Natural killer cell (primary cell): ENCODE measurements at regions not wholly inside any gene's neighbourhood (a gene's known extent, or its start where the extent isn't known, plus 50 kb on each side); places are given as distances from the start of the nearest gene placed in this dataset.

Experiments
- ATAC-seq, 3 donors: fragments of 150-1000 bp in 2 of 3; fragments of 200-7000 bp in 1 of 3; cut with Tn5 transposase; 1 replicate in 1 of 3; 2 replicates in 2 of 3; pipeline ENCODE4 v1.10.0; 2021; ENCODE audit warnings: mild to moderate bottlenecking in 2 of 3, moderate library complexity in 2 of 3
- DNase-seq, 2 donors: peaks; one replicate each; pipeline versions ENCODE4 v3.0.0 to v3.0.0-alpha.2; 2013 to 2021; ENCODE audit warnings: mixed read lengths in 1 of 2
- H3K27ac ChIP-seq: one replicate; pipeline ENCODE4 v1.5.1; 2013; ENCODE audit warnings: mild to moderate bottlenecking, low read length
- H3K27me3 ChIP-seq: one replicate; pipeline ENCODE4 v1.6.1; 2013; ENCODE audit warnings: low read length; ENCODE audit not compliant: control insufficient read depth, insufficient read depth
- H3K36me3 ChIP-seq: one replicate; pipeline ENCODE4 v1.6.1; 2013; ENCODE audit warnings: low read length; ENCODE audit not compliant: control insufficient read depth, insufficient read depth
- H3K4me1 ChIP-seq: one replicate; pipeline ENCODE4 v1.6.1; 2013; ENCODE audit warnings: low read length; ENCODE audit not compliant: control insufficient read depth, insufficient read depth
- H3K4me3 ChIP-seq: one replicate; pipeline ENCODE4 v1.5.1; 2013; ENCODE audit warnings: low read length
- H3K9me3 ChIP-seq: one replicate; pipeline ENCODE4 v1.6.1; 2013; ENCODE audit warnings: low read length; ENCODE audit not compliant: control insufficient read depth, insufficient read depth
- H3K27ac Mint-ChIP-seq, 2 donors: one replicate each; pipeline ENCODE4 v1.8.0; 2022; ENCODE audit warnings: mild to moderate bottlenecking in 2 of 2, mixed read lengths in 2 of 2, moderate library complexity in 1 of 2
- H3K27me3 Mint-ChIP-seq, 2 donors: one replicate each; pipeline ENCODE4 v1.8.0; 2022; ENCODE audit warnings: low read depth in 2 of 2, mixed read lengths in 2 of 2
- H3K36me3 Mint-ChIP-seq: one replicate; pipeline ENCODE4 v1.8.0; 2022; ENCODE audit warnings: mixed read lengths
- H3K4me1 Mint-ChIP-seq, 2 donors: one replicate each; pipeline ENCODE4 v1.8.0; 2022; ENCODE audit warnings: mixed read lengths in 2 of 2
- H3K4me3 Mint-ChIP-seq: one replicate; pipeline ENCODE4 v1.8.0; 2022; ENCODE audit warnings: mild to moderate bottlenecking, moderate library complexity, mixed read lengths
- H3K9me3 Mint-ChIP-seq, 2 donors: one replicate each; pipeline ENCODE4 v1.8.0; 2022; ENCODE audit warnings: mixed read lengths in 2 of 2
- WGBS: methylation state at CpG from one replicate; pipeline ENCODE4 v1.1.7; 2013; ENCODE audit warnings: missing lambda C conversion rate; ENCODE audit not compliant: insufficient coverage; 5-methylcytosine and 5-hydroxymethylcytosine counted together
- intact Hi-C: fragments of 100-400 bp; cut with micrococcal nuclease; formaldehyde crosslinking; loops from one replicate; pipeline ENCODE4 v1.14.2; 2022
- TF ChIP-seq, protein P1 (sequence below): fragments of 200-600 bp; IDR thresholded peaks from one replicate; pipeline ENCODE4 v1.8.0; 2022; ENCODE audit warnings: antibody characterized with exemption

DNA sequence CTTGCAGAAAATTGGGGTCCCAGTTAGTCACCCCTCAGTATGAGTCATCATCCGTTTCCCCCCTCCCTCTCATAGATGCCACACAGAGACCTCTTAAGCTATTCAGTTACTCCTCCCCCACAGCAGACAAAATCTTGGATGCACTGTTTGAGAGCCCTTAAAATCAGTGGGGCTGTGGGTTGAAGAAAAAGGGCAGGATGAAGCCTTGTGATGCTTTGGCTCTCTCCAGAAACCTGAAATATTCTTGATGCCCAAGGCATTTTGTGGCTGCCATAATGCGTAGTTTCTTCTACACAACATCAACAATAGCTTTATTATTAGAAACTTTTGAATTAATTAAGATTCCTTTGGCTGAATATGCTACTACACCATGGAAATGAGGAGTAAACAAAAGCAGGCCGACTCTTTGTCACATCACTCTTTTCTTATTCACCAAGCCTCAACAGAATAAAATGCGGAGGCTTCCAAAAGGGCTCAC, 133.8 kb downstream of the MRPS30 start:
- H3K36me3 ChIP-seq, result no peaks in the 10 kb centered on the region
- Mint-ChIP-seq H3K4me3 (no peak overlapping the region), H3K4me1 (no peaks in the 10 kb centered on the region), H3K27ac (no peak overlapping the region), H3K9me3 (peaks cover 4 to 7% of the 10 kb centered on the region in 2 donors), H3K27me3 (no peaks in the 10 kb centered on the region), H3K36me3 (no peaks in the 10 kb centered on the region)
- DNase-seq (no peak), ATAC-seq (no peak)
- TF ChIP-seq, protein P1, sequence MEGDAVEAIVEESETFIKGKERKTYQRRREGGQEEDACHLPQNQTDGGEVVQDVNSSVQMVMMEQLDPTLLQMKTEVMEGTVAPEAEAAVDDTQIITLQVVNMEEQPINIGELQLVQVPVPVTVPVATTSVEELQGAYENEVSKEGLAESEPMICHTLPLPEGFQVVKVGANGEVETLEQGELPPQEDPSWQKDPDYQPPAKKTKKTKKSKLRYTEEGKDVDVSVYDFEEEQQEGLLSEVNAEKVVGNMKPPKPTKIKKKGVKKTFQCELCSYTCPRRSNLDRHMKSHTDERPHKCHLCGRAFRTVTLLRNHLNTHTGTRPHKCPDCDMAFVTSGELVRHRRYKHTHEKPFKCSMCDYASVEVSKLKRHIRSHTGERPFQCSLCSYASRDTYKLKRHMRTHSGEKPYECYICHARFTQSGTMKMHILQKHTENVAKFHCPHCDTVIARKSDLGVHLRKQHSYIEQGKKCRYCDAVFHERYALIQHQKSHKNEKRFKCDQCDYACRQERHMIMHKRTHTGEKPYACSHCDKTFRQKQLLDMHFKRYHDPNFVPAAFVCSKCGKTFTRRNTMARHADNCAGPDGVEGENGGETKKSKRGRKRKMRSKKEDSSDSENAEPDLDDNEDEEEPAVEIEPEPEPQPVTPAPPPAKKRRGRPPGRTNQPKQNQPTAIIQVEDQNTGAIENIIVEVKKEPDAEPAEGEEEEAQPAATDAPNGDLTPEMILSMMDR, result no peak
- no peak overlapping the region for H3K27ac ChIP-seq
- no peaks in the 10 kb centered on the region for H3K9me3 ChIP-seq
- WGBS, result 67% methylated on average over 3 of the region's 4 CpGs
- no peaks in the 10 kb centered on the region for H3K4me1 ChIP-seq
- H3K27me3 ChIP-seq, result no peaks in the 10 kb centered on the region
- intact Hi-C loops, result no loop called here
- H3K4me3 ChIP-seq, result no peak overlapping the region

DNA sequence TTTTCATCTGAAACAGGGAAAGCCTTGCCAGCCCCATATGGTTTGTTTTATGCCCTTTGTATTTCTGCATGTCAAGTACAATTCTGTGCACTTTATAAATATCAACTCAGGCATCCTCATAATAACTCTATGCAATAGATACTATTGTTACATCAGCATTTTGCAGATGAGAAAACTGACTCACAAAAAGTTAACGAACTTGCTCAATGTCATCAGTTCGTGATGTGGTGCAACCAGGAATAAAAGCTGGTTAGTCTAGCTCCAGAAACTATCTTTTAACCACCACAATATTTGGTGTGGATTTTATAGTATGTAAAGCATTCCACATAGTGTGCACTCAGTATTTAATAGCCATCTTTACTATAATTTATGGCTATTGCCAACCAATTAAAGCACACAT, 134.9 kb downstream of the MRPS30 start:
- H3K36me3 ChIP-seq, result no peaks in the 10 kb centered on the region
- no peaks in the 10 kb centered on the region for H3K4me1 ChIP-seq
- H3K4me3 ChIP-seq, result no peak overlapping the region
- ATAC-seq, result no peak
- H3K27ac ChIP-seq, result no peak overlapping the region
- no peak overlapping the region for H3K4me3 Mint-ChIP-seq
- intact Hi-C loops, result no loop called here
- no peaks in the 10 kb centered on the region for H3K4me1 Mint-ChIP-seq
- no peak overlapping the region for H3K27ac Mint-ChIP-seq
- no peaks in the 10 kb centered on the region for H3K36me3 Mint-ChIP-seq
- H3K27me3 Mint-ChIP-seq, result no peaks in the 10 kb centered on the region
- no peak for DNase-seq
- 82% methylated on average over 1 of the region's 2 CpGs for WGBS
- TF ChIP-seq, protein P1, result no peak
- no peaks in the 10 kb centered on the region for H3K27me3 ChIP-seq
- no peaks in the 10 kb centered on the region for H3K9me3 ChIP-seq
- peaks cover 4 to 8% of the 10 kb centered on the region in 2 donors for H3K9me3 Mint-ChIP-seq

DNA sequence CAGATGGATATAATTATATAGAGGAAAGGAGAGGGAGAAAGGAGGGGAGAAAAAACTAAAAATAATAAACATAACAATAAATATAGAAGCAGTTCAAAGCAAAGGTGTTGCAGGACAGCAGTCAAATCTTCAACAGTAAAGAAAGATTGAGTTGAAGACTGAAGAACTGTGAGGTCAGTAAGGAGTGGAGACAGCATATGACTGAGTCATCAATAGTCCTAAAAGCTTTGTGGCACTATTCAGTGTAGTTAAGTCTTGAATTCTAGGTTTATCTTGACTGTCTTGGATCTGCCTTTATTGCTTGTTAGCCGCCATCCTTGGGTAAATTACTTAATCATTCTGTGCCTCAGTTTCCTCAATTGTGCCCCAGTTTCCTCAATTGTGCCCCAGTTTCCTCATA, 137.0 kb downstream of the MRPS30 start:
- H3K27me3 Mint-ChIP-seq, result no peaks in the 10 kb centered on the region
- no peak for DNase-seq
- no peaks in the 10 kb centered on the region for H3K4me1 ChIP-seq
- no peaks in the 10 kb centered on the region for H3K36me3 Mint-ChIP-seq
- intact Hi-C loops, result no loop called here
- H3K27ac ChIP-seq, result no peak overlapping the region
- no peaks in the 10 kb centered on the region for H3K27me3 ChIP-seq
- H3K9me3 Mint-ChIP-seq, result peaks cover 0 to 2% of the 10 kb centered on the region in 2 donors
- H3K36me3 ChIP-seq, result no peaks in the 10 kb centered on the region
- H3K9me3 ChIP-seq, result no peaks in the 10 kb centered on the region
- TF ChIP-seq, protein P1, result no peak
- 83% methylated on average over 1 of the region's 1 CpG for WGBS
- no peak overlapping the region for H3K27ac Mint-ChIP-seq
- H3K4me3 Mint-ChIP-seq, result no peak overlapping the region
- no peak overlapping the region for H3K4me3 ChIP-seq
- H3K4me1 Mint-ChIP-seq, result no peaks in the 10 kb centered on the region
- ATAC-seq, result no peak

DNA sequence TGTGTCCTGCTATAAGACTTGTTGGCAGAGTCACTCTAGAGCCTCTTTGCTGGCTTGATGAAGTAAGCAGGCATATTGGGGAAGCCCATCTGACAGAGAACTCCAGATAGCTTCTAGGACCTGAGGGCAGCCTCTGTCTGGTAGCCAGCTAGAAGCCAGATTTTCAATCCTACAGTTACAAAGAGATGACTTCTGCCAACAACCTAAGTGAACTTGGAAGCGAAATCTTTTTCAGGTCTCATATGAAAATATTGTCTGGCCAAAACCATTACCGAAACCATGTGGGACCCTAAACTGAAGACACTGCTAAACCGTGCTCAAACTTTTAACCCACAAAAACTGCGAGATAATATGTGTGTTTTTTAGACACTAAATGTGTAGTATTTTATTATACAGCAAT, 140.9 kb downstream of the MRPS30 start:
- WGBS, result 86% methylated on average over 2 of the region's 4 CpGs
- no peak for DNase-seq
- Mint-ChIP-seq H3K36me3 (no peaks in the 10 kb centered on the region), H3K9me3 (peaks cover 0 to 2% of the 10 kb centered on the region in 2 donors), H3K4me1 (no peaks in the 10 kb centered on the region), H3K27ac (no peak overlapping the region), H3K27me3 (no peaks in the 10 kb centered on the region), H3K4me3 (no peak overlapping the region)
- no peak overlapping the region for H3K27ac ChIP-seq
- no peaks in the 10 kb centered on the region for H3K9me3 ChIP-seq
- no peaks in the 10 kb centered on the region for H3K4me1 ChIP-seq
- ATAC-seq, result no peak
- H3K4me3 ChIP-seq, result no peak overlapping the region
- intact Hi-C loops, result no loop called here
- H3K27me3 ChIP-seq, result no peaks in the 10 kb centered on the region
- no peaks in the 10 kb centered on the region for H3K36me3 ChIP-seq
- TF ChIP-seq, protein P1, result no peak
